ENCODE measurements at regions not wholly inside any gene's neighbourhood (a gene's known extent, or its start where the extent isn't known, plus 50 kb on each side); places are given as distances from the start of the nearest gene placed in this dataset.

DNA sequence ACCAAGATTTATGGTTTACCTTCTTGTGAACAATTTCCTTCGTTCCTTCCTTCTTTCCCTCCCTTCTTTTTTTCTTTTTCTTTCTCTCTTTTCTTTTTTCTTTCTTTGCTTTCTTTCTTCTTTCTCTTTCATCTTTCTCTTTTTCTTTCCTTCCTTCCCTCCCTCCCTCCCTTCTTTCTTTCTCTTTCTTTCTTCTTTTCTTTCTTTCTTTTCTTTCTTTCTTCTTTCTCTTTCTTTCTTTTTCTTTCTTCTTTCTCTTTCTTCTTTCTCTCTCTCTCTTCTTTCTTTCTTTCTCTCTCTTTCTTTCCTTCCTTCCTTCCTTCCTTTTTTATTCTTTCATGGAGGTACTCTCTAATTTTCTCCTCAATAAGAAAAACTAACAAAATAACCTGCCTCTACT is 462.1 kb upstream of the ATP2B1 start:
- no peak for DNase-seq
- Mint-ChIP-seq H3K36me3 (ENCODE audit: low read depth) (no peaks in the 10 kb centered on the region), H3K9me3 (no peaks in the 10 kb centered on the region), H3K27ac (no peak overlapping the region), H3K27me3 (peaks cover 12% of the 10 kb centered on the region), H3K4me3 (no peak overlapping the region), H3K4me1 (ENCODE audit: low read depth) (peaks cover 10% of the 10 kb centered on the region)

DNA sequence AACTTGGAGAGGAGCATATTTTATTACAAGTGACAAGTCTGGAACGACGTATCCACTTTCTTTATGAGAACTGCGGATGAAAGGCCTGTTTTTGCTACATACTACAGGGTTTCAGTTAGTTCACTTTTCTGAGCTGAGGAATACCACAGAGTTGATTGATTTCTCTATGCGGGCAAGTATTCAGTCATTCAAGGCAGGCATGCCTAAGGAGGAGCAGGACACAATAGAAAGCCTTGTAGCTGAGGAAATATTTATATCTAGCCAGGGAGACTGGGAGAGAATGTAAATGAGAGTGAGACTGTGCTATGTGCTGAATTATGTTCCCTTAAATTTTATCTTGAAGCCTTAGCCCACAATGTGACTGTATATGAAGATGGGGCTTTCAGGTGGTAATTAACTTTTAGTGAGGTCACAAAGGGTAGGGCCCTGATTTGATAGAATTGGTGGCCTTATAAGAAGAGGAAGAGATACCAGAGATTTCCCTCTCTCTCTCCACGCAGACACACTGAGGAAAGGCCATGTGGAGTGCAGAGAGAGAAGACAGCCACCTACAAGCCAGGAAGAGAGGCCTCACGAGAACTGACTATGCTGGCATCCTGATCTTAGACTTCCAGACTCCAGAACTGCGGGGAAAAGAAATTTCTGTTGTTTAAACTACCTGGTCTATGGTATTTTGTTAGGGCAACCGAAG is 459.0 kb upstream of the ATP2B1 start:
- Mint-ChIP-seq H3K27me3 (peaks cover 2% of the 10 kb centered on the region), H3K36me3 (ENCODE audit: low read depth) (no peaks in the 10 kb centered on the region)

DNA sequence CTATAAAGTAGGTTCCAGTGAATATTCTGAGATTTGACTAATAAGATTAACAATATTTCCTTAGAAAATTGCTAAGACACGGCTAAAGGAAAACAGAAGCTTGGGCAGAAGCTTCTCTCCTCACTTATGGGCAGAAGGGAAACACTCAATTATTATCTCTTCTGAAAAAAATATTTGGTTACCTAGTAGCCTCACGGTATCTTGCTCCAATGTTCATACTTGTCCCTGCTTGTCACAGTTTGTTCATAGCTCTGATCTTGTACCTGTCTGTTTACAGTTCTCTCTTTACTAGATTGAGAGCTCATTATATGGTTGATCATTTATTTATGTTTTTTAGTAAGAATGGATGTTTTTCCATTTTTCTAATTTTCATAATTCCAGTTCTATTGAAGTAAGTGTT is 458.0 kb upstream of the ATP2B1 start:
- Mint-ChIP-seq H3K4me1 (ENCODE audit: low read depth) (no peaks in the 10 kb centered on the region), H3K9me3 (no peaks in the 10 kb centered on the region), H3K27ac (no peak overlapping the region), H3K36me3 (ENCODE audit: low read depth) (no peaks in the 10 kb centered on the region), H3K27me3 (no peaks in the 10 kb centered on the region), H3K4me3 (no peak overlapping the region)
- no peak for DNase-seq

More for the DNA sequence above, 459.0 kb upstream of the ATP2B1 start:
- Mint-ChIP-seq H3K27ac (no peak overlapping the region), H3K4me3 (no peak overlapping the region), H3K9me3 (no peaks in the 10 kb centered on the region), H3K4me1 (ENCODE audit: low read depth) (no peaks in the 10 kb centered on the region)
- DNase-seq = no peak

DNA sequence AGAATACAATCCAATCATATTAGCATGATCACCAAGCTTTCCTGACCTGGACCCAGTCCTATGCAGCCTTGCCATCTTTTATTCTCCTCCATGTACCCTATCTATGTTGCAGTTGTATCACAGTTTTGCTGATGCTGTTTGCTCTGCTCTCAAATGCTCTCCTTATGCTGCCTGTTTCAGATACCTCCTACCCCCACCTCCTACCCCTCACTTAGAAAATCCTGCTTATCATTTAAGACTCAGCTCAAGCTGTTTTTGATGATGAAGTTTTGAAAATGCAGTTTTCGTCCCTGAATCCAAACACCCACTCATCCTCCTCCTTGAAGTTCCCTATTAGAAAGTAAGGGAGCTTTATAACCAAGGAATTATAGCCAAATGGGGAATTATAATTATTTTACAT is 457.4 kb upstream of the ATP2B1 start:
- H3K36me3 Mint-ChIP-seq (ENCODE audit: low read depth) = no peaks in the 10 kb centered on the region
- H3K4me1 Mint-ChIP-seq (ENCODE audit: low read depth) = no peaks in the 10 kb centered on the region

DNA sequence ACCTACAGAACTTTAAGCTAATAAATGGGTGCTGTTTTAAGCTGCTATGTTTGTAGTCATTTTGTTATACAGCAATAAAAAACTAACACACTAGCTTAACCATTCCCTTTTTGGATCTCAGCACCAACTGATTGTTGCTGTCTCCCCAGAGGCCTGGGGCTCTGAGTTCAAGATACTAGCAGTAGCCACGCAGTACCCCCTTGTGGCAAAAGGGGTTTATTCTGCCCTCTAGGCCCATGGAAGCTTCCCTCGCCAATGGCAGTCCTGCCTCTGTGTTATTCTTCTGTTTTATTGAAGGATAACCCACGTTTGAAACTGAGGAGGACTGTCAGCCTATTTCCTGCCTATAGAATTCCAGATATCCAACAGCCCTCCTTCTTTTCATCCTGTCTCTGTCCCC is 455.3 kb upstream of the ATP2B1 start:
- Mint-ChIP-seq H3K27me3 (no peaks in the 10 kb centered on the region), H3K9me3 (no peaks in the 10 kb centered on the region), H3K36me3 (ENCODE audit: low read depth) (no peaks in the 10 kb centered on the region), H3K4me3 (no peak overlapping the region), H3K4me1 (ENCODE audit: low read depth) (no peaks in the 10 kb centered on the region), H3K27ac (no peak overlapping the region)
- no peak for DNase-seq

More for the DNA sequence above, 457.4 kb upstream of the ATP2B1 start:
- Mint-ChIP-seq H3K9me3 (no peaks in the 10 kb centered on the region), H3K4me3 (no peak overlapping the region), H3K27me3 (no peaks in the 10 kb centered on the region), H3K27ac (no peak overlapping the region)
- no peak for DNase-seq

- Mint-ChIP-seq H3K4me1 (ENCODE audit: low read depth) (peaks cover 4% of the 10 kb centered on the region), H3K4me3 (no peak overlapping the region), H3K27me3 (peaks cover 5% of the 10 kb centered on the region), H3K27ac (no peak overlapping the region), H3K36me3 (ENCODE audit: low read depth) (no peaks in the 10 kb centered on the region), H3K9me3 (no peaks in the 10 kb centered on the region)
- no peak for DNase-seq
Observed at GRCh38 chr12:90153827-90154226, 445.2 kb upstream of the ATP2B1 start.

DNA sequence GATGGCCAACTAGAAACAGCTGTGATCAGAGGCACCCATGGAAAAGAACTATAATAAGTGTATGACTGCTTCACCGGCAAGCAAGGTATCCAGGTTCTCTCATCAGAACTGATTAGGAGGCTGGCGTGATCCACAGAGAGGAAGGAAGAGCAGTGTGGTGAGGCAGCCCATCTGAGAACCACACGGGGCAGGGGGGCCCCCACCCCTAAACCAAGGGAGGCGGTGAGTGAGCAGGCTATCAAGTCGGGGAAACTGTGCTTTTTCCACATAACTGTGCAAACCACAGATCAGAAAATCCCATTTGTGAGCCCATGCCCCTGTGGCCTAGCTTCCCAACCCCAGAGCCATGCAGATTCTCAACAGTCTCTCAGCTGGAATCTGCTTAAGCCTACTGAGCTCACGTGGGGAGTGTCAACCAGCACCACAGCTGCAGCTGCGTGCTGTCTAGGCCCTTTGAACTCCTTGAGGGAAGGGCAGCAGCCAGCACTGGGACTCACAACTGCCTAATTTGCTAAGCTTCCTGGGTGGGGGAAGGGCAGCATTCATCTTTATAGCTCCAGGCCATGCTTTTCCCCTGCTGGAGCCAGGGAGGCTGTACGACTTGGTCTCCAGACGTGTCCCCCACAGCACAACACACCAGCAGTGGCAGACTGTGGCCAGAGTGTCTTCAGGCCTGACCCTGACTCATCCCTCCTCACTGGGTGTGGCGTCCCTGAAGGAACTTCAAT is 444.4 kb upstream of the ATP2B1 start:
- peaks cover 4% of the 10 kb centered on the region for H3K4me1 Mint-ChIP-seq (ENCODE audit: low read depth)
- H3K4me3 Mint-ChIP-seq = no peak overlapping the region
- no peaks in the 10 kb centered on the region for H3K36me3 Mint-ChIP-seq (ENCODE audit: low read depth)
- no peak overlapping the region for H3K27ac Mint-ChIP-seq
- no peaks in the 10 kb centered on the region for H3K9me3 Mint-ChIP-seq
- H3K27me3 Mint-ChIP-seq = peaks cover 7% of the 10 kb centered on the region
- no peak for DNase-seq

DNA sequence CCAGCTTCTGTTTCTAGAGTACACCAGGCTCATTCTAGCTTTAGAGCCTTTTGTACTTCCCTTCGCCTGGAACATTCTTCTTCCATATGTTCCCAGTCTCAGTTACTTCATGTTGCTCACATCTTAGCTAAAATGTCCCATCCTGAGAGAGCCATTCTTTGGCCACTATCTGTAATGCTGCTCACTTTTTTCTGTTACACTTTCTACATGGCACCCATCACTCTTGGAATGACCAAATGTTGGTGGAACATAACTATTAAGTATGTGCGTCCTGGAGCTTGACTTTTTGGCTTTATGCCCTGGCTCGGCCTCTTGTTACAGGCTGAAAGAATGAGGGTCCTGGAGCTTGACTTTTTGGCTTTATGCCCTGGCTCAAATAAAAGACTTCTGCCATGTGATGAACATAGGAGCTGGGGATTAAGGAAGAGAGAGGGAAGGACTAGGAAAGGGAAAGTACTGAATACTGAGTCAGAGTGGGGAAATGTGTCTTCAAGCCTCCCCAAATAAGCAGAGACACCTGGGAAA is 442.9 kb upstream of the ATP2B1 start:
- Mint-ChIP-seq H3K4me3 (no peak overlapping the region), H3K27me3 (peaks cover 12% of the 10 kb centered on the region), H3K9me3 (no peaks in the 10 kb centered on the region), H3K36me3 (ENCODE audit: low read depth) (no peaks in the 10 kb centered on the region), H3K4me1 (ENCODE audit: low read depth) (peaks cover 4% of the 10 kb centered on the region), H3K27ac (no peak overlapping the region)
- no peak for DNase-seq

- Mint-ChIP-seq H3K4me1 (ENCODE audit: low read depth) (peaks cover 4% of the 10 kb centered on the region), H3K36me3 (ENCODE audit: low read depth) (no peaks in the 10 kb centered on the region), H3K27ac (no peak overlapping the region), H3K9me3 (no peaks in the 10 kb centered on the region), H3K4me3 (no peak overlapping the region), H3K27me3 (peaks cover 14% of the 10 kb centered on the region)
- no peak for DNase-seq
Observed at GRCh38 chr12:90149453-90149852, 440.8 kb upstream of the ATP2B1 start.

GRCh38 chr12:90129366-90130030 is 420.9 kb upstream of the ATP2B1 start:
- Mint-ChIP-seq H3K27me3 (peaks cover 6% of the 10 kb centered on the region), H3K4me1 (ENCODE audit: low read depth) (no peaks in the 10 kb centered on the region), H3K4me3 (no peak overlapping the region), H3K9me3 (no peaks in the 10 kb centered on the region), H3K27ac (no peak overlapping the region), H3K36me3 (ENCODE audit: low read depth) (no peaks in the 10 kb centered on the region)
- DNase-seq = no peak

DNA sequence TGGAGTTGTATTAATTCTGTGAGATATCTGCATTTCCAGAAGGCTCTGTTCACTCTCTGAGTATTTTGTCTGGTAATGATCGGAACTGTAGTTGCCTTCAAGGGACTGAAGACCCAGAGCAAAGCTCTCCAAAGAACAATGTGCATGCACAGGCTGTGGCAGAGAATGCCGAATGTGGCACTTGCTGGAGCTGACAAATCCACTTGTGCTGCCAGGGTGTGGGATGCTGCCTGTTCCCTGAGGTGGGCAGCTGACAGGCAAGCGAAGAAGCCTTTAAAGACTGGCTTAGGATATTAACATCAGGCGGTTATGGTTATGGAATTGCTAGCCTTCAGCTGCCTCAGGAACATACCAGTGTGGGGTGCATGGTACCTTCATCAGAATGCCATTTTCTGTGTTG is 419.9 kb upstream of the ATP2B1 start:
- H3K4me3 Mint-ChIP-seq = no peak overlapping the region
- no peak for DNase-seq
- peaks cover 6% of the 10 kb centered on the region for H3K27me3 Mint-ChIP-seq
- no peak overlapping the region for H3K27ac Mint-ChIP-seq
- no peaks in the 10 kb centered on the region for H3K9me3 Mint-ChIP-seq
- H3K4me1 Mint-ChIP-seq (ENCODE audit: low read depth) = no peaks in the 10 kb centered on the region
- no peaks in the 10 kb centered on the region for H3K36me3 Mint-ChIP-seq (ENCODE audit: low read depth)

DNA sequence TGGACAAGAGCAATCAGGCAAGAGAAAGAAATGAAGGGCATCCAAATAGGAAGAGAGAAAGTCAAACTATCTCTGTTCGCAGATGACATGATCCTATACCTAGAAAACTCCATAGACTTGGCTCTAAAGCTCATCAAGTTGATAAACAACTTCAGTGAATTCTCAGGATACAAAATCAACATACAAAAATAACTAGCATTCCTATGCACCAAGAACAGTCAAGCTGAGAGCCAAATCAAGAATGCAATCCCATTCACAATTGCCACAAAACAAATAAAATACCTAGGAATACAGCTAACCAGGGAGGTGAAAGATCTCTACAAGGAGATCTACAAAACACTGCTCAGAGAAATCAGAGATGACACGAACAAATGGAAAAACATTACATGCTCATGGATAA is 417.5 kb upstream of the ATP2B1 start:
- no peak for DNase-seq
- H3K36me3 Mint-ChIP-seq (ENCODE audit: low read depth) = no peaks in the 10 kb centered on the region
- peaks cover 7% of the 10 kb centered on the region for H3K9me3 Mint-ChIP-seq
- no peak overlapping the region for H3K4me3 Mint-ChIP-seq
- H3K27me3 Mint-ChIP-seq = peaks cover 6% of the 10 kb centered on the region
- H3K4me1 Mint-ChIP-seq (ENCODE audit: low read depth) = no peaks in the 10 kb centered on the region
- no peak overlapping the region for H3K27ac Mint-ChIP-seq

GRCh38 chr12:90124914-90125313 is 416.3 kb upstream of the ATP2B1 start:
- no peak overlapping the region for H3K27ac Mint-ChIP-seq
- DNase-seq = no peak
- no peak overlapping the region for H3K4me3 Mint-ChIP-seq
- no peaks in the 10 kb centered on the region for H3K4me1 Mint-ChIP-seq (ENCODE audit: low read depth)
- H3K36me3 Mint-ChIP-seq (ENCODE audit: low read depth) = no peaks in the 10 kb centered on the region
- peaks cover 18% of the 10 kb centered on the region for H3K9me3 Mint-ChIP-seq
- peaks cover 6% of the 10 kb centered on the region for H3K27me3 Mint-ChIP-seq

DNA sequence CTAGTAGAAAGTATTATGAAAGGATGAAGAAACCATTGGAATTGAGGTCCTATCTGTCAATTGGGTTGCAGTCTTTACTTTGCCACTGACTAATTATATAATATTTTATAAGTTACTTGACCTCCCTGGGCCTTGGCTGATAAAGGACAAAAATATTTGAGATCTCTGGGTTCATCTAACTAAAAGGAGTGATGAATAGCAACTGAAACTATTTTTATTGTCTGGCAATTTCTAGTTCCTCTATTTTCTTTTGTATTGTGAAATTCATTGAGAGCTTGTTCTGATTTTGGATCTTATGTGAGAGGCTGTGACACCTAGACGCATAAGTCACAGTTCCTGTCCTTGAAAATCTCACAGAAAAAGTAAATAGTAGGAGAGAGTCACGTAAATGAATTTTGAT is 415.7 kb upstream of the ATP2B1 start:
- Mint-ChIP-seq H3K9me3 (peaks cover 23% of the 10 kb centered on the region), H3K4me3 (no peak overlapping the region), H3K4me1 (ENCODE audit: low read depth) (no peaks in the 10 kb centered on the region), H3K36me3 (ENCODE audit: low read depth) (peaks cover 1% of the 10 kb centered on the region), H3K27me3 (peaks cover 6% of the 10 kb centered on the region), H3K27ac (no peak overlapping the region)
- no peak for DNase-seq

GRCh38 chr12:90122681-90123080 is 414.0 kb upstream of the ATP2B1 start:
- DNase-seq = no peak
- peaks cover 2% of the 10 kb centered on the region for H3K36me3 Mint-ChIP-seq (ENCODE audit: low read depth)
- peaks cover 25% of the 10 kb centered on the region for H3K9me3 Mint-ChIP-seq
- H3K27ac Mint-ChIP-seq = no peak overlapping the region
- no peaks in the 10 kb centered on the region for H3K4me1 Mint-ChIP-seq (ENCODE audit: low read depth)
- no peak overlapping the region for H3K4me3 Mint-ChIP-seq
- H3K27me3 Mint-ChIP-seq = peaks cover 6% of the 10 kb centered on the region

Data from activated T-cell treated with anti-CD3 and anti-CD28 coated beads, Interleukin-2, amount 50 U/mL, for 24 hours (primary cell).